Type B pancreatic cell (in vitro differentiated cells): ENCODE measurements at regions not wholly inside any gene's neighbourhood (a gene's known extent, or its start where the extent isn't known, plus 50 kb on each side); places are given as distances from the start of the nearest gene placed in this dataset.

ENCODE experiments used
- DNase-seq: peaks from one replicate; pipeline ENCODE4 v3.0.0; 2021; ENCODE audit warnings: mixed read lengths; ENCODE audit not compliant: unreplicated experiment; ENCODE audit errors: extremely low spot score
- H3K27ac Mint-ChIP-seq: 2 replicates; pipeline ENCODE4 v1.8.0; 2021; ENCODE audit warnings: mild to moderate bottlenecking, mixed read lengths
- H3K27me3 Mint-ChIP-seq: 2 replicates; pipeline ENCODE4 v1.8.0; 2021; ENCODE audit warnings: mixed read lengths
- H3K36me3 Mint-ChIP-seq: 2 replicates; pipeline ENCODE4 v1.8.0; 2021; ENCODE audit warnings: mixed read lengths
- H3K4me1 Mint-ChIP-seq: one replicate; pipeline ENCODE4 v1.8.0; 2021; ENCODE audit warnings: mixed read lengths; ENCODE audit not compliant: unreplicated experiment
- H3K4me3 Mint-ChIP-seq: 2 replicates; pipeline ENCODE4 v1.8.0; 2021; ENCODE audit warnings: mild to moderate bottlenecking, mixed read lengths
- H3K9me3 Mint-ChIP-seq: 2 replicates; pipeline ENCODE4 v1.8.0; 2021; ENCODE audit warnings: mixed read lengths
- TF ChIP-seq, protein P1 (sequence below): fragments of 200-600 bp; sonication (generic); conservative IDR thresholded peaks from 2 replicates; pipeline ENCODE4 v1.5.0; 2021; ENCODE audit warnings: antibody characterized with exemption, mild to moderate bottlenecking

DNA sequence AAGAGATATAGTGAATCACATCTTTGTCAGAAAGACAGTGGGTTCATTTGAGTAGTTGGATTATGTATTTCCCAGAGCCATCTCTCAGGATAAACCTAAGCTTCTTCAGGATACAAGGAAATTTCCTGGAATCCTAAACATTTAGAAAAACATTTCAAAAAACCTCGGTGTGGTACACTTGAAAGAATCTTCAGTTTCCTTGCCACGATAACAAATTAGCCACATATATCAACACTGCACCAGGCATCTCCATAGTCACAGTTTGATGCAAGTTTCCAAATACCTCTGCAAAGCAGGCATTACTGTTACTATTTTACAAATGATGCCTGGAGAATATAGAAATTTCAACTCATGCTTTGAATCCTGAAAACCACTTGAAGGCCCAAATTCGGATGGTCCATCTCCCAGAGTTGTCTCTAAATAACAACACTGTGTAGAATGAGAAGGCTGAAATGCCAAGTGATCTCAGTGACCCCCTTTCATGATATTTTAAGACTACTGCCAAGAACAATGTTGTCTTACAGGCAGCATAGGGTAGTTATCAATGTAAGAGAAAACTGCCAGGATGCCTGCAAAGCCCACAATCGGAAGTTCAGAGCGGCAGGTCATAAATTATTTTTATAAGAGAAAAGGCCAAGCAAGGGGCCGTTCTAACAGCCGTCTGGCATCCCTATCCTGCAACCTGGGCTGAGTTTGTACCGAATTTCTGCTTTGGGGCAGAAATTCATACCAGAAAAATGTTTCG is 307.9 kb downstream of the TXNL1 start:
- DNase-seq, result no peak
- H3K4me1 Mint-ChIP-seq, result peaks cover 4% of the 10 kb centered on the region
- no peak overlapping the region for H3K27ac Mint-ChIP-seq
- no peaks in the 10 kb centered on the region for H3K9me3 Mint-ChIP-seq
- TF ChIP-seq, protein P1, sequence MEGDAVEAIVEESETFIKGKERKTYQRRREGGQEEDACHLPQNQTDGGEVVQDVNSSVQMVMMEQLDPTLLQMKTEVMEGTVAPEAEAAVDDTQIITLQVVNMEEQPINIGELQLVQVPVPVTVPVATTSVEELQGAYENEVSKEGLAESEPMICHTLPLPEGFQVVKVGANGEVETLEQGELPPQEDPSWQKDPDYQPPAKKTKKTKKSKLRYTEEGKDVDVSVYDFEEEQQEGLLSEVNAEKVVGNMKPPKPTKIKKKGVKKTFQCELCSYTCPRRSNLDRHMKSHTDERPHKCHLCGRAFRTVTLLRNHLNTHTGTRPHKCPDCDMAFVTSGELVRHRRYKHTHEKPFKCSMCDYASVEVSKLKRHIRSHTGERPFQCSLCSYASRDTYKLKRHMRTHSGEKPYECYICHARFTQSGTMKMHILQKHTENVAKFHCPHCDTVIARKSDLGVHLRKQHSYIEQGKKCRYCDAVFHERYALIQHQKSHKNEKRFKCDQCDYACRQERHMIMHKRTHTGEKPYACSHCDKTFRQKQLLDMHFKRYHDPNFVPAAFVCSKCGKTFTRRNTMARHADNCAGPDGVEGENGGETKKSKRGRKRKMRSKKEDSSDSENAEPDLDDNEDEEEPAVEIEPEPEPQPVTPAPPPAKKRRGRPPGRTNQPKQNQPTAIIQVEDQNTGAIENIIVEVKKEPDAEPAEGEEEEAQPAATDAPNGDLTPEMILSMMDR, result no peak
- no peaks in the 10 kb centered on the region for H3K36me3 Mint-ChIP-seq
- H3K4me3 Mint-ChIP-seq, result no peak overlapping the region
- no peaks in the 10 kb centered on the region for H3K27me3 Mint-ChIP-seq

DNA sequence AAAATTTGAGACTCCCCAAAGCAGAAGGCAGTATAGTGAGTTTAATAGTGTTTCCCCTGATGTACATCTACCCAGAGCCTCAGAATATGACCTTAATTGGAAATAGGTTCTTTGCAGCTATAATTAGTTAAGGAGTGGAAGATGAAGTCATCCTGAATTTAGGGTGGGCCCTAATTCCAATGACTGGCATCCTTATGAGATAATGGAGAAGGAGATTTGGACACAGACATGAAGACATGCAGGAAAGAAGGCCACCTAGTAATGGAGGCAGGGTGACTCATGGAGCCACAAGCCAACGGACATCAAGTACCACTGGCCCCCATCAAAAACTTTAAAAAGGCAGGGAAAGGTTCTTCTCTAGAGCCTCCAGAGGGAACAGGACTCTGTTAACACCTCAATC is 308.9 kb downstream of the TXNL1 start:
- Mint-ChIP-seq H3K9me3 (no peaks in the 10 kb centered on the region), H3K4me3 (no peak overlapping the region), H3K27me3 (no peaks in the 10 kb centered on the region), H3K27ac (no peak overlapping the region), H3K36me3 (no peaks in the 10 kb centered on the region), H3K4me1 (peaks cover 4% of the 10 kb centered on the region)
- TF ChIP-seq, protein P1, result no peak
- no peak for DNase-seq

DNA sequence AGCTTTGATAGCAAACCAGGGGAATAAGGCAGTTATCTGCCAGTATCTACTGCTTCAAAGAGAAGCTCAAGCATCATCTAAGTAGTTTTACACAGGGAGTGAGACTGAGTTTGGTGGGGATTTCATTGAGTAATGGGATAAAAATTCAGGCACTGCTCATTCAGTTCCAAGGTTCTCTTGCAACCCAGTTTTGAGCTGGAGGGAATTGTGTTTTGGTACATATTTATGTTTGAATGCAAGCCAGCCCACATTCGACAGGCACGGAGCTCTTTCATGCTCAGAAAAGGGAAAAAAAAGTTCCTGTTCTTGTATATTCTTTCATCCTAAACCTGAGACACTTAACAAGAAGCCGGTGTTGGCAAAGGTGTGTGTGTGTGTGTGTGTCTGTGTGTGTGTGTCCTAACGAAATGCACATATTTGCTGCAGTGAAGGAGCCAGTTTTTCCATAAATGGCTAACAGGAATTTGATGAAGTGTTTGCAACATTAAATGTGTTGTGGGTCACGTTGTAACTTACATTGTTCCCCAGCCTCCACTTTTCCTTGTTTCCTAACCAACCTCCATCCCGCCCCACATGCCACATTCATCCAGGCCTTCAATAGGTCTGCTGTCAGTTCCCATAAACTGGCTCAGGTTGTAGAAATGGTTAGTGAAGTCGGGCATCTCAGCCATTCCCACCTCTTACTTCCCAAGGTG is 311.1 kb downstream of the TXNL1 start:
- H3K9me3 Mint-ChIP-seq, result no peaks in the 10 kb centered on the region
- H3K4me1 Mint-ChIP-seq, result peaks cover 19% of the 10 kb centered on the region
- TF ChIP-seq, protein P1, result no peak
- no peaks in the 10 kb centered on the region for H3K27me3 Mint-ChIP-seq
- no peak for DNase-seq
- H3K27ac Mint-ChIP-seq, result no peak overlapping the region
- no peaks in the 10 kb centered on the region for H3K36me3 Mint-ChIP-seq
- no peak overlapping the region for H3K4me3 Mint-ChIP-seq

DNA sequence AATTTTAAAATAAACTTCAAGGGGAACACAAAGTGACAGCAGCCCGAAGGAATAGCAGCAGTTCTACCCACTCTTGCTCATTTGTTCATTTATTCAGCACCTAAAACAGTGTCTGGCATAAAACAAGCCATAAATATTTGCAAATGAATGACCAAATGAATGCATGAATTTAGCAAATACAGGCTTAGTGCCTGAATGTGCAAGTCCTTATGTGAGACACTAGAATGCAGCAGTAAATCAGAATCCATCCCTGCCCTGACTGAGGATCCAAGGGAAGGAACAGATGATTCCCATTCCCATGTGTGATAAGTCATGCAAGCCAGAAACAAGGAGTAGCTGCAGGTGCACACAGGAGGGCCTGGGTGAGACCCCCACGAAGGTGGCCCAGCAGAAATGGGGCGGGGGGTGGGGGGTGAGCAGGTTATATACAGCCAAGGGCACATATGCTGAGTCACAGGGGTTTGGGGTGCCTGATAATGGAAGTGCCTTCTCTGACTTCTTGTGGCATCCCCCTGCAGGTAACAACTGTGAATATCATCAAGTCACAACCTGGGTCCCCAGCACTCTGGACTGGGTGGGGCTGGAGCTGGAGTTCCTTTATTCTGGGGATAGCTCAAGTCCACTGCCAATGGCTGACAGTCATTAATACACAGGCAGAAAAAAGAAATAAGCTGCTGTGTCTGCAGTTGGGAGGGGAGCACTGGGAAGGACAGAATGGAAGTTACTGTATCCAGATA is 311.9 kb downstream of the TXNL1 start:
- no peaks in the 10 kb centered on the region for H3K36me3 Mint-ChIP-seq
- H3K4me1 Mint-ChIP-seq, result peaks cover 21% of the 10 kb centered on the region
- H3K9me3 Mint-ChIP-seq, result no peaks in the 10 kb centered on the region
- H3K27ac Mint-ChIP-seq, result no peak overlapping the region
- H3K27me3 Mint-ChIP-seq, result no peaks in the 10 kb centered on the region
- H3K4me3 Mint-ChIP-seq, result no peak overlapping the region
- DNase-seq, result no peak
- TF ChIP-seq, protein P1, result no peak

DNA sequence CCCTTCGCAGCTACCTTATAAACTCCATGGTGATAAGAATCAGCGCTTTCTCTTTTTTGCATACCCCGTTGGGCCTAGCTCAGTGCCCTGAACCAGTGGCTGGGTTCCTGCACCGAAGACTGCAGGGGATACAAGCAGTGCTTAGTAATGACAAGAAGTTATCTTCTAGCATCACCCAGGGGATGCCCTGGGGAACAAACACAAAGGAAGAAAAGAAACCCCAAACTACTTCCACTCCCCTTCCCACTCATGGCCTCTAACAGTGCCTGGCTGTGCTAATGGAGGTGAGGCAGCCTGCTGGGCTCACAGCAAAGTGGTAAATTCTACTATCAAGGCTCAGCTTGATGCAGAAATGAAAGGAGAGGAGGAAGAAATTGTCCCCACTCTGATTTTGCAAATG is 314.7 kb downstream of the TXNL1 start:
- no peak for DNase-seq
- Mint-ChIP-seq H3K4me1 (peaks cover 21% of the 10 kb centered on the region), H3K9me3 (no peaks in the 10 kb centered on the region), H3K4me3 (no peak overlapping the region), H3K36me3 (no peaks in the 10 kb centered on the region), H3K27ac (no peak overlapping the region), H3K27me3 (peaks cover 2% of the 10 kb centered on the region)
- TF ChIP-seq, protein P1, result no peak
